D721Med (cell line): ENCODE measurements at regions not wholly inside any gene's neighbourhood (a gene's known extent, or its start where the extent isn't known, plus 50 kb on each side); places are given as distances from the start of the nearest gene placed in this dataset.

Experiments
- DNase-seq: peaks from one replicate; pipeline ENCODE4 v3.0.0; 2011; ENCODE audit warnings: low spot score; ENCODE audit not compliant: insufficient read length
- FAIRE-seq: peaks from 2 replicates; lab custom pipeline; 2011; peaks lifted over from hg19 to GRCh38; lab: Jason Lieb, UNC
- CTCF ChIP-seq: IDR thresholded peaks from 2 replicates; pipeline ENCODE4 v1.5.1; 2012; ENCODE audit warnings: mild to moderate bottlenecking, control low read depth; ENCODE audit not compliant: insufficient read depth; ENCODE audit errors: missing control alignments

- no peak for FAIRE-seq
- DNase-seq = no peak
- no peak for TF ChIP-seq CTCF
Measured at GRCh38 chr12:33296529-33296928, 143.1 kb downstream of the SYT10 start.

GRCh38 chr12:33290703-33291102 is 148.9 kb downstream of the SYT10 start:
- no peak for TF ChIP-seq CTCF
- FAIRE-seq = no peak
- DNase-seq = no peak

- FAIRE-seq (no peak), DNase-seq (no peak)
- TF ChIP-seq CTCF = no peak
Measured at GRCh38 chr12:33283054-33283453, 156.6 kb downstream of the SYT10 start.

- no peak for FAIRE-seq
- TF ChIP-seq CTCF = no peak
- no peak for DNase-seq
Measured at GRCh38 chr12:33277376-33277775, 162.2 kb downstream of the SYT10 start.

GRCh38 chr12:33267641-33268040 is 172.0 kb downstream of the SYT10 start:
- TF ChIP-seq CTCF = no peak
- no peak for DNase-seq
- no peak for FAIRE-seq

- no peak for TF ChIP-seq CTCF
- FAIRE-seq = no peak
- DNase-seq = no peak
Measured at GRCh38 chr12:33265900-33266299, 173.7 kb downstream of the SYT10 start.

- FAIRE-seq (no peak), DNase-seq (no peak)
- TF ChIP-seq CTCF = no peak
Measured at GRCh38 chr12:33265033-33265731, 174.4 kb downstream of the SYT10 start.
